Stimulated activated memory B cell treated with anti-CD40 and anti-IgM and Interleukin-4, amounts not matched to agents 10 μg/mL and 1 μg/mL and 100 μg/mL, for 72 hours (primary cell): ENCODE measurements at regions not wholly inside any gene's neighbourhood (a gene's known extent, or its start where the extent isn't known, plus 50 kb on each side); places are given as distances from the start of the nearest gene placed in this dataset.

Experiments
- ATAC-seq: fragments of 150-1000 bp; cut with Tn5 transposase; 2 replicates; pipeline ENCODE4 v1.10.0; 2021
- H3K27ac Mint-ChIP-seq: one replicate; pipeline ENCODE4 v1.8.0; 2022; ENCODE audit warnings: mild to moderate bottlenecking, mixed read lengths
- H3K27me3 Mint-ChIP-seq: one replicate; pipeline ENCODE4 v1.8.0; 2022; ENCODE audit warnings: mixed read lengths
- H3K36me3 Mint-ChIP-seq: one replicate; pipeline ENCODE4 v1.8.0; 2022; ENCODE audit warnings: mixed read lengths
- H3K4me1 Mint-ChIP-seq: one replicate; pipeline ENCODE4 v1.8.0; 2022; ENCODE audit warnings: mixed read lengths
- H3K4me3 Mint-ChIP-seq: one replicate; pipeline ENCODE4 v1.8.0; 2022; ENCODE audit warnings: mild to moderate bottlenecking, moderate library complexity, mixed read lengths
- H3K9me3 Mint-ChIP-seq: one replicate; pipeline ENCODE4 v1.8.0; 2022; ENCODE audit warnings: mixed read lengths

GRCh38 chr22:49332691-49333090 lies 495.0 kb downstream of the BRD1 start:
- Mint-ChIP-seq H3K4me3 (no peak overlapping the region), H3K9me3 (no peaks in the 10 kb centered on the region), H3K27ac (no peak overlapping the region), H3K27me3 (peaks cover 12% of the 10 kb centered on the region), H3K36me3 (no peaks in the 10 kb centered on the region), H3K4me1 (no peaks in the 10 kb centered on the region)
- no peak for ATAC-seq

GRCh38 chr22:49331878-49332277 lies 495.8 kb downstream of the BRD1 start:
- Mint-ChIP-seq H3K4me3 (no peak overlapping the region), H3K27ac (no peak overlapping the region), H3K27me3 (peaks cover 12% of the 10 kb centered on the region), H3K4me1 (no peaks in the 10 kb centered on the region), H3K9me3 (peaks cover 3% of the 10 kb centered on the region), H3K36me3 (no peaks in the 10 kb centered on the region)
- no peak for ATAC-seq

- Mint-ChIP-seq H3K27ac (no peak overlapping the region), H3K4me3 (no peak overlapping the region), H3K36me3 (no peaks in the 10 kb centered on the region), H3K27me3 (peaks cover 12% of the 10 kb centered on the region), H3K4me1 (no peaks in the 10 kb centered on the region), H3K9me3 (peaks cover 6% of the 10 kb centered on the region)
- ATAC-seq, result no peak
These were observed 496.4 kb downstream of the BRD1 start for GRCh38 chr22:49331223-49331815.

- Mint-ChIP-seq H3K27me3 (peaks cover 12% of the 10 kb centered on the region), H3K4me1 (no peaks in the 10 kb centered on the region), H3K9me3 (peaks cover 6% of the 10 kb centered on the region), H3K27ac (no peak overlapping the region), H3K4me3 (no peak overlapping the region), H3K36me3 (no peaks in the 10 kb centered on the region)
- ATAC-seq, result no peak
These were observed 497.1 kb downstream of the BRD1 start for GRCh38 chr22:49330421-49331222.

GRCh38 chr22:49329636-49330035 lies 498.0 kb downstream of the BRD1 start:
- Mint-ChIP-seq H3K36me3 (no peaks in the 10 kb centered on the region), H3K9me3 (peaks cover 6% of the 10 kb centered on the region), H3K27me3 (peaks cover 12% of the 10 kb centered on the region), H3K27ac (no peak overlapping the region), H3K4me3 (no peak overlapping the region), H3K4me1 (no peaks in the 10 kb centered on the region)
- ATAC-seq, result no peak

GRCh38 chr22:49328630-49329405 lies 498.9 kb downstream of the BRD1 start:
- Mint-ChIP-seq H3K9me3 (peaks cover 6% of the 10 kb centered on the region), H3K36me3 (no peaks in the 10 kb centered on the region), H3K27ac (no peak overlapping the region), H3K4me3 (no peak overlapping the region), H3K4me1 (no peaks in the 10 kb centered on the region), H3K27me3 (peaks cover 12% of the 10 kb centered on the region)
- ATAC-seq, result no peak

GRCh38 chr22:49328118-49328475 lies 499.6 kb downstream of the BRD1 start:
- Mint-ChIP-seq H3K27ac (no peak overlapping the region), H3K4me3 (no peak overlapping the region), H3K9me3 (peaks cover 9% of the 10 kb centered on the region), H3K4me1 (no peaks in the 10 kb centered on the region), H3K27me3 (peaks cover 19% of the 10 kb centered on the region), H3K36me3 (no peaks in the 10 kb centered on the region)
- no peak for ATAC-seq

- no peak for ATAC-seq
- Mint-ChIP-seq H3K27ac (no peak overlapping the region), H3K36me3 (no peaks in the 10 kb centered on the region)
These were observed 500.1 kb downstream of the BRD1 start for GRCh38 chr22:49327411-49328117.

GRCh38 chr22:49326558-49326957 lies 501.1 kb downstream of the BRD1 start:
- H3K36me3 Mint-ChIP-seq, result no peaks in the 10 kb centered on the region
- no peak for ATAC-seq
- H3K4me1 Mint-ChIP-seq, result no peaks in the 10 kb centered on the region
- no peak overlapping the region for H3K27ac Mint-ChIP-seq
- H3K4me3 Mint-ChIP-seq, result no peak overlapping the region
- H3K27me3 Mint-ChIP-seq, result peaks cover 31% of the 10 kb centered on the region
- peaks cover 10% of the 10 kb centered on the region for H3K9me3 Mint-ChIP-seq

More at GRCh38 chr22:49327411-49328117, 500.1 kb downstream of the BRD1 start:
- H3K4me1 Mint-ChIP-seq, result no peaks in the 10 kb centered on the region
- no peak overlapping the region for H3K4me3 Mint-ChIP-seq
- peaks cover 24% of the 10 kb centered on the region for H3K27me3 Mint-ChIP-seq
- H3K9me3 Mint-ChIP-seq, result peaks cover 10% of the 10 kb centered on the region

GRCh38 chr22:49325531-49326395 lies 501.9 kb downstream of the BRD1 start:
- Mint-ChIP-seq H3K4me1 (no peaks in the 10 kb centered on the region), H3K27me3 (peaks cover 31% of the 10 kb centered on the region), H3K9me3 (peaks cover 10% of the 10 kb centered on the region), H3K4me3 (no peak overlapping the region), H3K27ac (no peak overlapping the region), H3K36me3 (no peaks in the 10 kb centered on the region)
- ATAC-seq, result no peak

- Mint-ChIP-seq H3K27ac (no peak overlapping the region), H3K9me3 (peaks cover 10% of the 10 kb centered on the region)
These were observed 502.9 kb downstream of the BRD1 start for GRCh38 chr22:49324527-49325491.

GRCh38 chr22:49323751-49324415 lies 503.8 kb downstream of the BRD1 start:
- Mint-ChIP-seq H3K27ac (no peak overlapping the region), H3K9me3 (peaks cover 10% of the 10 kb centered on the region), H3K36me3 (no peaks in the 10 kb centered on the region), H3K27me3 (peaks cover 30% of the 10 kb centered on the region), H3K4me3 (no peak overlapping the region), H3K4me1 (no peaks in the 10 kb centered on the region)
- ATAC-seq, result no peak

More at GRCh38 chr22:49324527-49325491, 502.9 kb downstream of the BRD1 start:
- Mint-ChIP-seq H3K27me3 (peaks cover 31% of the 10 kb centered on the region), H3K36me3 (no peaks in the 10 kb centered on the region), H3K4me3 (no peak overlapping the region), H3K4me1 (no peaks in the 10 kb centered on the region)
- no peak for ATAC-seq
